Esophagus muscularis mucosa (tissue), 4 donors: ENCODE measurements at regions not wholly inside any gene's neighbourhood (a gene's known extent, or its start where the extent isn't known, plus 50 kb on each side); places are given as distances from the start of the nearest gene placed in this dataset.

ENCODE experiments used
- DNase-seq: peaks from one replicate; pipeline ENCODE4 v3.0.0-alpha.2; 2017; ENCODE audit errors: extremely low spot score
- H3K27ac ChIP-seq, 4 donors: fragments of 200-600 bp; sonication (generic); replicated peaks in 1 of 4; 1 replicate in 3 of 4; 2 replicates in 1 of 4; pipeline ENCODE4 v1.5.1; 2016 to 2019; ENCODE audit warnings: mild to moderate bottlenecking in 1 of 4
- H3K27me3 ChIP-seq, 4 donors: fragments of 200-600 bp; sonication (generic); one replicate each; pipeline versions ENCODE4 v1.5.1 to v1.6.0; 2016 to 2019
- H3K36me3 ChIP-seq, 4 donors: fragments of 200-600 bp; sonication (generic); one replicate each; pipeline ENCODE4 v1.5.1; 2016 to 2019
- H3K4me1 ChIP-seq, 4 donors: fragments of 200-600 bp; sonication (generic); one replicate each; pipeline ENCODE4 v1.5.1; 2016 to 2019
- H3K4me3 ChIP-seq, 4 donors: fragments of 200-600 bp; sonication (generic); 1 replicate in 2 of 4; 2 replicates in 2 of 4; pipeline ENCODE4 v1.5.1; 2016 to 2019; ENCODE audit warnings: mild to moderate bottlenecking in 4 of 4, moderate library complexity in 1 of 4
- H3K9me3 ChIP-seq, 4 donors: fragments of 200-600 bp; sonication (generic); 1 replicate in 3 of 4; 2 replicates in 1 of 4; pipeline ENCODE4 v1.5.1; 2016 to 2019
- CTCF ChIP-seq, 3 experiments: fragments of 200-600 bp in 2 of 3; fragments of 450-650 bp in 1 of 3; sonication (generic) in 2 of 3; IDR thresholded peaks; one replicate each; pipeline ENCODE4 v1.5.1; 2017 to 2019; ENCODE audit warnings: antibody characterized with exemption in 3 of 3, mild to moderate bottlenecking in 2 of 3, moderate library complexity in 1 of 3
- EP300 ChIP-seq: sonication (generic); formaldehyde crosslinking; IDR thresholded peaks from one replicate; pipeline ENCODE4 v1.6.1; 2017; ENCODE audit warnings: antibody characterized with exemption
- POLR2A ChIP-seq: fragments of 450-650 bp; IDR thresholded peaks from one replicate; pipeline ENCODE4 v1.6.1; 2017; ENCODE audit warnings: antibody characterized with exemption, moderate library complexity, mild to moderate bottlenecking, low read depth
- POLR2AphosphoS5 ChIP-seq, 2 donors: sonication (generic); formaldehyde crosslinking; IDR thresholded peaks; one replicate each; pipeline ENCODE4 v1.6.1; 2017; ENCODE audit warnings: antibody characterized with exemption in 2 of 2
- WGBS: methylation state at CpG from one replicate; pipeline ENCODE4 v1.1.5; 2018; 5-methylcytosine and 5-hydroxymethylcytosine counted together
- intact Hi-C: fragments of 100-400 bp; cut with DNase I; formaldehyde crosslinking; loops from one replicate; pipeline ENCODE4 v1.15.1; 2023

- H3K9me3 ChIP-seq = no peaks in the 10 kb centered on the region
- DNase-seq = no peak
- TF ChIP-seq POLR2AphosphoS5 (IDR thresholded peaks at IDR 0.05) (no peak), POLR2A (no peak), EP300 (no peak), CTCF (IDR thresholded peaks at IDR 0.05) (no peak)
Observed at GRCh38 chr4:36870121-36870520, 374.4 kb upstream of the NWD2 start.

GRCh38 chr4:36872679-36873078 lies 371.9 kb upstream of the NWD2 start:
- TF ChIP-seq POLR2AphosphoS5 (IDR thresholded peaks at IDR 0.05) (no peak), CTCF (IDR thresholded peaks at IDR 0.05) (no peak), EP300 (no peak), POLR2A (no peak)
- no peaks in the 10 kb centered on the region for H3K9me3 ChIP-seq
- no peak overlapping the region for H3K4me3 ChIP-seq
- H3K36me3 ChIP-seq = no peaks in the 10 kb centered on the region
- H3K4me1 ChIP-seq = no peaks in the 10 kb centered on the region
- no peaks in the 10 kb centered on the region for H3K27me3 ChIP-seq
- 92% methylated on average over 1 of the region's 1 CpG for WGBS
- intact Hi-C loops = no loop called here
- no peak overlapping the region for H3K27ac ChIP-seq
- DNase-seq = no peak

More at GRCh38 chr4:36870121-36870520, 374.4 kb upstream of the NWD2 start:
- intact Hi-C loops = no loop called here
- Histone ChIP-seq H3K27ac (no peak overlapping the region), H3K36me3 (no peaks in the 10 kb centered on the region), H3K4me1 (no peaks in the 10 kb centered on the region), H3K27me3 (no peaks in the 10 kb centered on the region), H3K4me3 (no peak overlapping the region)

- H3K4me3 ChIP-seq = no peak overlapping the region
- DNase-seq = no peak
- intact Hi-C loops = no loop called here
- peaks cover 0 to 7% (median 3%) of the 10 kb centered on the region in 4 donors for H3K9me3 ChIP-seq
- H3K36me3 ChIP-seq = no peaks in the 10 kb centered on the region
- WGBS = 61% methylated on average over 3 of the region's 3 CpGs
- H3K27ac ChIP-seq = no peak overlapping the region
- no peaks in the 10 kb centered on the region for H3K4me1 ChIP-seq
- TF ChIP-seq POLR2A = no peak
- TF ChIP-seq CTCF (IDR thresholded peaks at IDR 0.05) = no peak
- no peak for TF ChIP-seq EP300
- TF ChIP-seq POLR2AphosphoS5 (IDR thresholded peaks at IDR 0.05) = no peak
- H3K27me3 ChIP-seq = no peaks in the 10 kb centered on the region
Observed at GRCh38 chr4:36884151-36884550, 360.4 kb upstream of the NWD2 start.

- TF ChIP-seq CTCF (IDR thresholded peaks at IDR 0.05) (no peak), POLR2A (no peak), POLR2AphosphoS5 (IDR thresholded peaks at IDR 0.05) (no peak), EP300 (no peak)
- Histone ChIP-seq H3K4me1 (no peaks in the 10 kb centered on the region), H3K9me3 (peaks cover 0 to 5% (median under 1%) of the 10 kb centered on the region in 4 donors), H3K27ac (no peak overlapping the region), H3K27me3 (no peaks in the 10 kb centered on the region), H3K4me3 (no peak overlapping the region), H3K36me3 (no peaks in the 10 kb centered on the region)
- WGBS = 58% methylated on average over 2 of the region's 2 CpGs
- no peak for DNase-seq
- intact Hi-C loops = no loop called here
Observed at GRCh38 chr4:36891971-36892370, 352.6 kb upstream of the NWD2 start.

- intact Hi-C loops = no loop called here
Observed at GRCh38 chr4:36900446-36900987, 344.0 kb upstream of the NWD2 start.

More at GRCh38 chr4:36900446-36900987, 344.0 kb upstream of the NWD2 start:
- DNase-seq = no peak
- H3K4me3 ChIP-seq = no peak overlapping the region
- no peaks in the 10 kb centered on the region for H3K36me3 ChIP-seq
- H3K4me1 ChIP-seq = no peaks in the 10 kb centered on the region
- no peaks in the 10 kb centered on the region for H3K9me3 ChIP-seq
- no peak overlapping the region for H3K27ac ChIP-seq
- TF ChIP-seq EP300 = no peak
- no peak for TF ChIP-seq CTCF (IDR thresholded peaks at IDR 0.05)
- TF ChIP-seq POLR2A = no peak
- no peak for TF ChIP-seq POLR2AphosphoS5 (IDR thresholded peaks at IDR 0.05)
- no peaks in the 10 kb centered on the region for H3K27me3 ChIP-seq
- 89% methylated on average over 4 of the region's 4 CpGs for WGBS
